ENCODE measurements at regions not wholly inside any gene's neighbourhood (a gene's known extent, or its start where the extent isn't known, plus 50 kb on each side); places are given as distances from the start of the nearest gene placed in this dataset.

GRCh38 chr1:110280126-110280525 lies 59.1 kb upstream of the RBM15 start:
- no peaks in the 10 kb centered on the region for H3K79me2 ChIP-seq (ENCODE audit: control insufficient read depth, insufficient read depth, low read length)
- TF ChIP-seq EZH2 (IDR thresholded peaks at IDR 0.05; ENCODE audit: borderline replicate concordance, insufficient read depth, low read depth, low read length, poor library complexity, severe bottlenecking) = no peak
- TF ChIP-seq CTCF (IDR thresholded peaks at IDR 0.05) = no peak
- no peak overlapping the region for H3K4me2 ChIP-seq (replicated peaks; ENCODE audit: low read depth, low read length, poor library complexity, severe bottlenecking)
- H3K9me3 ChIP-seq (ENCODE audit: control extremely low read depth in 1 of 3, control insufficient read depth in 2 of 3, insufficient read depth in 1 of 3, low read length in 2 of 3) = no peaks in the 10 kb centered on the region
- H3K27ac ChIP-seq (ENCODE audit: low read length in 2 of 2) = no peak overlapping the region
- H4K20me1 ChIP-seq (ENCODE audit: control insufficient read depth, insufficient read depth, low read length, poor library complexity, severe bottlenecking) = no peaks in the 10 kb centered on the region
- DNase-seq (no peak), ATAC-seq (ENCODE audit: low read depth) (no peak)
- no peaks in the 10 kb centered on the region for H3K27me3 ChIP-seq (replicated peaks in 1 of 4; ENCODE audit: control extremely low read depth in 1 of 4, control insufficient read depth in 3 of 4, insufficient read depth in 4 of 4, low read length in 3 of 4)
- no peak overlapping the region for H3K4me3 Mint-ChIP-seq
- no peak overlapping the region for H2AFZ ChIP-seq (ENCODE audit: insufficient read depth, low read depth, low read length, poor library complexity, severe bottlenecking)
- H3K4me1 Mint-ChIP-seq = no peaks in the 10 kb centered on the region
- H3K27me3 Mint-ChIP-seq = no peaks in the 10 kb centered on the region
- WGBS (ENCODE audit: insufficient coverage) = 85% methylated on average over 7 of the region's 7 CpGs
- POLR2A ChIA-PET = interaction anchor here (0.6 kb wide), 1 partner anchor 9 kb away, joined by 3 read pairs; no protein-coding TSS in a partner anchor
- CTCF ChIA-PET = interaction anchor here (0.9 to 2.5 kb wide), 2 partner anchors 73 to 83 kb away, joined by 3 to 8 read pairs; no protein-coding TSS in a partner anchor
- intact Hi-C loops (cut with micrococcal nuclease) = no loop called here
- no peak overlapping the region for H3K4me3 ChIP-seq (ENCODE audit: control extremely low read depth in 1 of 5, extremely low read depth in 1 of 5, insufficient read depth in 1 of 5, low read depth in 2 of 5, low read length in 4 of 5)
- no peaks in the 10 kb centered on the region for H3K9me3 Mint-ChIP-seq (ENCODE audit: insufficient read depth)
- no peaks in the 10 kb centered on the region for H3K36me3 ChIP-seq (replicated peaks in 1 of 2; ENCODE audit: control extremely low read depth in 1 of 2, control insufficient read depth in 1 of 2, extremely low read depth in 1 of 2, insufficient read depth in 2 of 2, low read length in 1 of 2)
- H3K4me1 ChIP-seq (ENCODE audit: control insufficient read depth in 2 of 2, insufficient read depth in 2 of 2, low read length in 2 of 2) = no peaks in the 10 kb centered on the region
- no peak overlapping the region for H3K27ac Mint-ChIP-seq
- H3K9ac ChIP-seq (ENCODE audit: low read length) = no peak overlapping the region

- Histone ChIP-seq H3K9ac (ENCODE audit: low read length) (no peak overlapping the region), H3K79me2 (ENCODE audit: control insufficient read depth, insufficient read depth, low read length) (no peaks in the 10 kb centered on the region), H3K27ac (ENCODE audit: low read length in 2 of 2) (no peak overlapping the region), H3K4me3 (ENCODE audit: control extremely low read depth in 1 of 5, extremely low read depth in 1 of 5, insufficient read depth in 1 of 5, low read depth in 2 of 5, low read length in 4 of 5) (no peak overlapping the region), H3K4me2 (replicated peaks; ENCODE audit: low read depth, low read length, poor library complexity, severe bottlenecking) (no peak overlapping the region), H3K4me1 (ENCODE audit: control insufficient read depth in 2 of 2, insufficient read depth in 2 of 2, low read length in 2 of 2) (no peaks in the 10 kb centered on the region), H4K20me1 (ENCODE audit: control insufficient read depth, insufficient read depth, low read length, poor library complexity, severe bottlenecking) (no peaks in the 10 kb centered on the region), H3K27me3 (replicated peaks in 1 of 4; ENCODE audit: control extremely low read depth in 1 of 4, control insufficient read depth in 3 of 4, insufficient read depth in 4 of 4, low read length in 3 of 4) (no peaks in the 10 kb centered on the region), H3K9me3 (ENCODE audit: control extremely low read depth in 1 of 3, control insufficient read depth in 2 of 3, insufficient read depth in 1 of 3, low read length in 2 of 3) (no peaks in the 10 kb centered on the region), H2AFZ (ENCODE audit: insufficient read depth, low read depth, low read length, poor library complexity, severe bottlenecking) (no peak overlapping the region), H3K36me3 (replicated peaks in 1 of 2; ENCODE audit: control extremely low read depth in 1 of 2, control insufficient read depth in 1 of 2, extremely low read depth in 1 of 2, insufficient read depth in 2 of 2, low read length in 1 of 2) (no peaks in the 10 kb centered on the region)
- no peak overlapping the region for H3K27ac Mint-ChIP-seq
- TF ChIP-seq CTCF (IDR thresholded peaks at IDR 0.05) (no peak), EZH2 (IDR thresholded peaks at IDR 0.05; ENCODE audit: borderline replicate concordance, insufficient read depth, low read depth, low read length, poor library complexity, severe bottlenecking) (no peak)
- H3K9me3 Mint-ChIP-seq (ENCODE audit: insufficient read depth) = no peaks in the 10 kb centered on the region
- H3K4me3 Mint-ChIP-seq = no peak overlapping the region
- no peak for DNase-seq
- CTCF ChIA-PET = interaction anchor here (0.9 to 2.5 kb wide), 2 partner anchors 73 to 84 kb away, joined by 3 to 8 read pairs; no protein-coding TSS in a partner anchor
- H3K27me3 Mint-ChIP-seq = no peaks in the 10 kb centered on the region
- intact Hi-C loops (cut with micrococcal nuclease) = no loop called here
- H3K4me1 Mint-ChIP-seq = no peaks in the 10 kb centered on the region
- WGBS (ENCODE audit: insufficient coverage) = 96% methylated on average over 4 of the region's 5 CpGs
- ATAC-seq (ENCODE audit: low read depth) = no peak
- POLR2A ChIA-PET = no interaction called here
Measured at GRCh38 chr1:110280804-110281203, 58.4 kb upstream of the RBM15 start.
